Hepatocyte (in vitro differentiated cells): ENCODE measurements at regions not wholly inside any gene's neighbourhood (a gene's known extent, or its start where the extent isn't known, plus 50 kb on each side); places are given as distances from the start of the nearest gene placed in this dataset.

Source experiments
- CTCF ChIP-seq: fragments of 200-600 bp; sonication (generic); IDR thresholded peaks from 2 replicates; pipeline ENCODE4 v1.5.1; 2016; ENCODE audit warnings: antibody characterized with exemption, mild to moderate bottlenecking; ENCODE audit not compliant: poor library complexity
- EZH2 ChIP-seq: fragments of 200-600 bp; sonication (generic); IDR thresholded peaks from 2 replicates; pipeline ENCODE4 v1.6.1; 2016; ENCODE audit warnings: antibody characterized with exemption, mild to moderate bottlenecking, borderline replicate concordance
- EZH2phosphoT487 ChIP-seq: fragments of 200-600 bp; sonication (generic); IDR thresholded peaks from one replicate; pipeline ENCODE4 v1.6.1; 2018; ENCODE audit warnings: antibody characterized with exemption, mild to moderate bottlenecking, low read depth, moderate library complexity; ENCODE audit not compliant: unreplicated experiment, severe bottlenecking

- TF ChIP-seq CTCF, result no peak
- TF ChIP-seq EZH2phosphoT487, result no peak
- no peak for TF ChIP-seq EZH2
Observed at GRCh38 chr15:69830876-69831275, 266.8 kb downstream of the TLE3 start.
